Left ventricle myocardium inferior (tissue), 1 donor: ENCODE measurements at regions not wholly inside any gene's neighbourhood (a gene's known extent, or its start where the extent isn't known, plus 50 kb on each side); places are given as distances from the start of the nearest gene placed in this dataset.

Experiments used
- DNase-seq: peaks from one replicate; pipeline ENCODE4 v3.0.0-alpha.2; 2020
- H3K27ac ChIP-seq: fragments of 200-600 bp; replicated peaks from 2 replicates; pipeline ENCODE4 v1.8.0; 2021
- H3K27me3 ChIP-seq: fragments of 200-600 bp; 2 replicates; pipeline ENCODE4 v1.8.0; 2021; ENCODE audit warnings: low read depth
- H3K36me3 ChIP-seq: fragments of 200-600 bp; 2 replicates; pipeline ENCODE4 v1.8.0; 2021
- H3K4me1 ChIP-seq: fragments of 200-600 bp; 2 replicates; pipeline ENCODE4 v1.8.0; 2021
- H3K4me3 ChIP-seq: fragments of 200-600 bp; 2 replicates; pipeline ENCODE4 v1.8.0; 2021; ENCODE audit warnings: mild to moderate bottlenecking, moderate library complexity
- H3K9me3 ChIP-seq: fragments of 200-600 bp; replicated peaks from 2 replicates; pipeline ENCODE4 v1.8.0; 2021
- intact Hi-C: fragments of 100-400 bp; cut with micrococcal nuclease; formaldehyde crosslinking; loops from one replicate; pipeline ENCODE4 v1.11.0; 2022
- TF ChIP-seq, protein P1 (sequence below): fragments of 200-600 bp; IDR thresholded peaks from 2 replicates; pipeline ENCODE4 v1.8.0; 2021; ENCODE audit warnings: antibody characterized with exemption, mild to moderate bottlenecking, borderline replicate concordance
- donor health status: DM: no; HTN: yes; CAD: no; lungs with severe emphysema.

DNA sequence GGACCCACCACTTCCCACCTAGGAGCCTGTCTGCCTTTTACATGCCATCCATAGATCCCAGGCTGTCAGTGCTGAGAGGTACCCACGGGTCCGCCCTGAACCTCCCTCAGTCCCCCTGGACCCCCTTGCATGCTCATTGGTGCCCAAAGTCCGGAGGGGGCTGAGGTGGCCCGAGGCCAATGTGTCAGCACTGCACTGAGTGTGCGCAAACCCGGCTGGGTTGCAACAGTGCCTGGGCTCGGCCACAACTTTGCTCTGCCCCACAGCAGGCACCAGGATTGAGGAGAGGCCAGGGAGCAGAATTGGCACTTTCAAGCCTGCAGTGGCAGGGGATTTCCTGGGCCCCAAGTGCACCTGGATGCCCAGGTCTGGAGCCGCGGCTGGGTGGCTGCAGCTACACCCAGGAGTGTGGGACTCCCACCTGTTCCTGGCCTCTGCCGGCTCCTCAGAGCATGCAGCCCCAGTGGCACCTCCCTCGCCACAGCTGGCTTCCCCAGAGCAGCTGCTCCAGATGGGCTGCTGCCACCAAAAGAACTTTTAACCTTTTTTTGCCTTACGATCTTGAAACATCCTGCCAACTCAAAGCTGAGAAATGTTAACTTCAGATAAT is 837.0 kb downstream of the SLITRK6 start:
- Histone ChIP-seq H3K27ac (no peak overlapping the region), H3K4me3 (no peak overlapping the region), H3K9me3 (peaks cover 4% of the 10 kb centered on the region), H3K27me3 (no peaks in the 10 kb centered on the region), H3K36me3 (no peaks in the 10 kb centered on the region), H3K4me1 (no peaks in the 10 kb centered on the region)
- DNase-seq, result no peak
- intact Hi-C loops, result no loop called here
- TF ChIP-seq, protein P1, sequence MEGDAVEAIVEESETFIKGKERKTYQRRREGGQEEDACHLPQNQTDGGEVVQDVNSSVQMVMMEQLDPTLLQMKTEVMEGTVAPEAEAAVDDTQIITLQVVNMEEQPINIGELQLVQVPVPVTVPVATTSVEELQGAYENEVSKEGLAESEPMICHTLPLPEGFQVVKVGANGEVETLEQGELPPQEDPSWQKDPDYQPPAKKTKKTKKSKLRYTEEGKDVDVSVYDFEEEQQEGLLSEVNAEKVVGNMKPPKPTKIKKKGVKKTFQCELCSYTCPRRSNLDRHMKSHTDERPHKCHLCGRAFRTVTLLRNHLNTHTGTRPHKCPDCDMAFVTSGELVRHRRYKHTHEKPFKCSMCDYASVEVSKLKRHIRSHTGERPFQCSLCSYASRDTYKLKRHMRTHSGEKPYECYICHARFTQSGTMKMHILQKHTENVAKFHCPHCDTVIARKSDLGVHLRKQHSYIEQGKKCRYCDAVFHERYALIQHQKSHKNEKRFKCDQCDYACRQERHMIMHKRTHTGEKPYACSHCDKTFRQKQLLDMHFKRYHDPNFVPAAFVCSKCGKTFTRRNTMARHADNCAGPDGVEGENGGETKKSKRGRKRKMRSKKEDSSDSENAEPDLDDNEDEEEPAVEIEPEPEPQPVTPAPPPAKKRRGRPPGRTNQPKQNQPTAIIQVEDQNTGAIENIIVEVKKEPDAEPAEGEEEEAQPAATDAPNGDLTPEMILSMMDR, result no peak

DNA sequence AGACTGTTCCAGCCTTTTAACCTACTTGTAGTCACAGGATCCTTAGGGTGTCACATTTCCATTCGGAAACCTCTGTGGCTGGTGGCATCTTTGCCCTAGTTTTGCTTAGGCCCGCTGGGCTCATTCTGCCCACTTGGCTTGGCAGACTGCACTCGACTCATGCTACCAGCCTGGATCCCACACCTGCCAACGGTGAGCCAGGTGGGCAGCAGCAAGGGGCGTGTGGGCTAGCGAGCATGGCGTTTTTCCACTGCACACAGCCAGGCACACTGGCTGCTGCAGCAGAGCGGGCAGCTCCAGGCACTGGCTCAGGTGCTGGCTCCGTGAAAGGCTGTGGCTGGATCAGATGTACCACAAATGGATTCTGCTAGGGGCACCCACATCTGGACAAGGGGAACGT is 838.2 kb downstream of the SLITRK6 start:
- Histone ChIP-seq H3K27ac (no peak overlapping the region), H3K27me3 (no peaks in the 10 kb centered on the region), H3K4me3 (no peak overlapping the region), H3K36me3 (no peaks in the 10 kb centered on the region), H3K9me3 (peaks cover 4% of the 10 kb centered on the region), H3K4me1 (no peaks in the 10 kb centered on the region)
- no peak for DNase-seq
- TF ChIP-seq, protein P1, result no peak
- intact Hi-C loops, result no loop called here

DNA sequence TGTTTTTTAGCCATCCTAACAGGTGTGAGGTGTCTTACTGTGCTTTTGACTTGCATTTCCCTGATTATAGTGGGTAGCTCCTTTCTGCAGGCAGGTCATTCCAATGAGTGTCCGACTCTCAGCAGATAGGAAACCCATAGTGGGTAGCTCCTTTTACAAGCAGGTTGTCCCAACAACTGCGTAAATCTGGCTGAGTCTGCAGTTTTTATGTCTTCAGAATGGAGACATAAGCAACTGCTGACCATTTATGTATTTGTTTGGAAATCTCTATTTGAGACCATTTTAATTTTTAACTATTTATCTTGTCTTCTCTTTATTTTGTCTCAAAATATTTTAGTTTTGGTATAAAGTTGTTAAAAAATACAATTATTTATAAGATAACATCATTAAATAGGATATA is 839.4 kb downstream of the SLITRK6 start:
- H3K4me1 ChIP-seq, result no peaks in the 10 kb centered on the region
- H3K27me3 ChIP-seq, result no peaks in the 10 kb centered on the region
- TF ChIP-seq, protein P1, result no peak
- DNase-seq, result no peak
- H3K9me3 ChIP-seq, result peaks cover 4% of the 10 kb centered on the region
- intact Hi-C loops, result no loop called here
- no peak overlapping the region for H3K4me3 ChIP-seq
- H3K36me3 ChIP-seq, result no peaks in the 10 kb centered on the region
- H3K27ac ChIP-seq, result no peak overlapping the region

DNA sequence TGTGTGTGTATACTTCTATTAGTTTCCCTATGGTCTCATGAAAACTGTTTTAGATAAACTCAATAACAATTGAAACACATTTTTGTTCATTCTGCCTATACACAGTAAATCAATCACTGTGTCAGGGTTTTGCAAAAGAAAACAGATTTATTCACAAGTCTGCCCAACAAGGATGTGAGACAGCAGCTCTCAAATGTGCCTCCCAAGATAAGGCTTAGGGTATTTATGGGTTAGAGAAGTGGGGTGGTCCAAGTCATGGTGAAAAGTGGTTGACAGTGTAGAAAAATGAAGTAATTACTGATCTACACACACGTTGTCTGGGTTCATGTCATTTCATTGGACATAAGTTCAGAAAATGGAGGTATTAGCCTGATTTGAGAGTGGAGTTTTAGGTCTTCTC is 844.6 kb downstream of the SLITRK6 start:
- H3K27ac ChIP-seq, result no peak overlapping the region
- TF ChIP-seq, protein P1, result no peak
- no peak overlapping the region for H3K4me3 ChIP-seq
- intact Hi-C loops, result no loop called here
- H3K9me3 ChIP-seq, result no peaks in the 10 kb centered on the region
- H3K36me3 ChIP-seq, result no peaks in the 10 kb centered on the region
- H3K4me1 ChIP-seq, result no peaks in the 10 kb centered on the region
- no peak for DNase-seq
- no peaks in the 10 kb centered on the region for H3K27me3 ChIP-seq

DNA sequence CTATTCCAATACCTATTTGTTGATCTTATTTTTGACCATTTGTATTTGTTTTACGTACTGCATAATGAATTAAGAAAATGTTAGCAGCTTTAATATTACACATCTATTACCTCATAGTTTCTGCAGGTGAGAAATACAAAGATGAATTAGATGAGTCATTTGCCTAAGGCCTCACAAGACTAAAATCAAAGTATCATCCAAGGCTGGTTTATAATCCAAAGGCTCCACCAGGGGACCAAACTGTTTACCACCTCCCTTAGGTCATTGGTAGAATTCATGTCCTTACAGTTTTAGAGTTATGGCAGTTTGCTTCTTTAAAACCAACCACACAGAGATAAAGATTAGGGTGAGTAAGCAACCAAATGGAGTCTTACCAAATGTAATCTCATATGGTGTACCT is 848.1 kb downstream of the SLITRK6 start:
- no peaks in the 10 kb centered on the region for H3K4me1 ChIP-seq
- H3K27me3 ChIP-seq, result no peaks in the 10 kb centered on the region
- intact Hi-C loops, result no loop called here
- H3K9me3 ChIP-seq, result peaks cover 6% of the 10 kb centered on the region
- no peak overlapping the region for H3K27ac ChIP-seq
- DNase-seq, result no peak
- TF ChIP-seq, protein P1, result no peak
- no peaks in the 10 kb centered on the region for H3K36me3 ChIP-seq
- H3K4me3 ChIP-seq, result no peak overlapping the region
